ENCODE measurements at regions not wholly inside any gene's neighbourhood (a gene's known extent, or its start where the extent isn't known, plus 50 kb on each side); places are given as distances from the start of the nearest gene placed in this dataset.

DNA sequence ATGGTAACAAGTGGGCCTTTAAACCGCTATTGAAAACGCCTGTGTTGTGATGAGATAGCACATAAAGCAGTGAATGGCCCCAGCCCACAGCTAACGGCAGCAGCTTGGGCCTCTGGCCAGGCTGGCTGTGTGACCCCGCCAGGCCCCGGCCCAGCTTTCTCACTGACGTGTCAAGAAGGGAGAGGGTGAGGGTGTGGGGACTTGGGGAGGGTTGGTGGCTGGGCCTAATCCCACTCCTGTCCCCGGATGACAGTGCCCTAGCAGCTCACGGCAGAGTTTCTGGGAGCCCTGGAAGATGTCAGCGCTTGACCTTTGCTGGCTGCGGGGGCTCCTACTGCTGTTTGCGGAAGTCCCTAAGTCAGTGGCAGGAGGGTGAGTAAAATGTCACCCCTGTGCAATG, 88.9 kb upstream of the SHH start:
- DNase-seq, result no peak

DNA sequence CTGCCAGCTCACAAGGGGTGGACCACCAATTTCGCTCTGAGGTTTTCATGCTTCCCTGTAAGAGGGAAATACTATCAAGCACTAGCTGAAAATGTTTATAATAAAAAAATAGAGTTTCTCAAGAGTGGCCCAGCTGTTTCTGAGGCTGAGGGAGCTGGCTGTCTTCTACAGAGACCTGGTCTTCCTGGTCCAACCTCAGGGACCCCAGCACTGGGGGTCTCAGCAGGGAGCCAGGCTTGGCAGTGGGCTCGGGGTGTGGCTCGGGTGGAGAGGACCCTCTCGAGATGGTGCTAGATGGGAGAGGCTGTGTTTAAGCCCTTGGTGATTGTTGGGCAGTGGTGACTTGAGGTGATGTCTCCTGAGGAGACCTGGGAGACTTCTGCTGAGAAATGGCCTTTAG, 87.3 kb upstream of the SHH start:
- no peak for DNase-seq

DNA sequence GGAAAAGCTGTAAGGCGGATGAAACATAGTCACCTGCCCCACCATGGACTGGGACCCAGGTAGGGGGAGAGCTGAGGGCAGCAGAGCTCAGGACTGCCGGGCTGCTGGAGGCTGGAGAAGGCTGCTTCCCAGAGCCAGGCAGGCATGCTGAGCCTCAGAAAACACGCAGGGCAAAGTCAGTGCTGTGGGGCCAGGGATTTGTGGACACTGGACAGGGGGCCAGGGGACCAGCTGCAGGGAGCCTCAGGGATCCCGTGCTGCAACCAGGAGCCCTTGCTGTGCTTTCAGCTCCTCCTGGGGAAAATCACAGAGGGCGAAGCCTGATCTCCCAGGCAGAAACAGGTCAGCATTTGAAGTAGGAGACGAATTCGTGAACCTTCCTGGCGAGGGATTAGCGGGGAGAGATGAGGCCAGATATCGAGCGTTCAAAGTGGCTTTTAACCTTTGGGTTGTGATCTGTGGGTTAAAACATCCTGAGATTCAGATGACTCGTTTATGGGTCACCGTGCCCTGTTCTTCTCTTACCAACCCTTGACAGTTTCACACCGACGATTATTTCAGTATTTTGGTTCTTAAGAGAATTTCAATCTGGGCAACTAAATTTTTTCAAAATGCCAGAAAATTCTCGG, 85.6 kb upstream of the SHH start:
- no peak for DNase-seq

DNA sequence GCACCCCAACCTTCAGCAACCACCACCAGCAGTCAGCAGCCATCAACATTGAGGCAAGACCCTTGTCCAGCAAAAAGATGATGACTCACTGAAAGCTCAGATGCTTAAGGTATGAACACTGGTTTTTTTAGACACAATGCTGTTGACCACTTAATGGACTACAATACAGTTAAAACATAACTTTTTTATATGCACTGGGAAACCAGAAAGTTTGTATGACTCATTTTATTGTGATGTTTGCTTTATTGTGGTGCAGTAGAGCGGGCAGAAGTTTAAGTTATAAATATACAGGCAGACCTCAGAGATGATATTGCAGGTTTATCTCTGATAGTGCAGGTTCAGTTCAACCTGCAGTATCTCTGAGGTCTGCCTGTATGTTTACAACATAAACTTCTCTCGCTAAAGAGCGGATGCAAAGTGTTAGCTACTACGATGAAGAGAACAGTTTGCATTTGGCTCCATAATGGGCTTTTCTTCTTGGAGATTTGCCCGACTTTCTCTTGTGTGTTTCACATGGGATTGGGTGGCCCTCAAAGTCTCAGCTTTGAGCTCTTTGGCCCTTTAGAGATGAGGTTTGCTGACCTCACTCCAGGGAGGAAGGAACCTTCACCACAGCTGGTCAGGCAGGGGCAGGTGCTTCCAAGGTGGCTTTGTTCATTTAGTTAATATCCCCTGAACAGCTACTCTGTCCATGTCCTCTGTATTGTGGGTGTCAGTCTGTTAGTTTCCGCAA, 84.4 kb upstream of the SHH start:
- DNase-seq, result no peak

GRCh38 chr7:155893664-155894063, 81.4 kb upstream of the SHH start:
- DNase-seq, result no peak

DNA sequence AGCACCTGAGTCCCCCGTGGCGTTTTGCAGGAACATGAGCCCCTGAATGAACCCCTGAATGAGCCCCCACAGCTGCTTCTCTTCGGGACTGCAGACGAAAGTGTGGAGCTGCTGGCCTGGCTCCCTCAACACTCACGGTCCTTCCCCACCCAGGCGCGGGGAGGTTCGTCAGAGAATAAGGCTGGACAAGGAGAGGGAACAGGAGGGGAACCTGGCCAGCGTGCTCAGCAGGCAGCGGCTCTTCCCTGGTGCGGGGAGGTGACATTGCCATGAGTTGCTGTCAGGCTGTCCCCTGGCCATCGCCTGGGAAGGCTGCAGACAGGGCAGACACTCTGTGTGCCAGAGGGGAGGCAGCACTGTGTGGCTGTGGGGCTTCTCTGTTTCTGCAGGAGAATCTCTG, 80.9 kb upstream of the SHH start:
- no peak for DNase-seq

GRCh38 chr7:155889636-155890511, 77.6 kb upstream of the SHH start:
- DNase-seq, result no peak

GRCh38 chr7:155887174-155887525, 74.9 kb upstream of the SHH start:
- DNase-seq, result no peak

DNA sequence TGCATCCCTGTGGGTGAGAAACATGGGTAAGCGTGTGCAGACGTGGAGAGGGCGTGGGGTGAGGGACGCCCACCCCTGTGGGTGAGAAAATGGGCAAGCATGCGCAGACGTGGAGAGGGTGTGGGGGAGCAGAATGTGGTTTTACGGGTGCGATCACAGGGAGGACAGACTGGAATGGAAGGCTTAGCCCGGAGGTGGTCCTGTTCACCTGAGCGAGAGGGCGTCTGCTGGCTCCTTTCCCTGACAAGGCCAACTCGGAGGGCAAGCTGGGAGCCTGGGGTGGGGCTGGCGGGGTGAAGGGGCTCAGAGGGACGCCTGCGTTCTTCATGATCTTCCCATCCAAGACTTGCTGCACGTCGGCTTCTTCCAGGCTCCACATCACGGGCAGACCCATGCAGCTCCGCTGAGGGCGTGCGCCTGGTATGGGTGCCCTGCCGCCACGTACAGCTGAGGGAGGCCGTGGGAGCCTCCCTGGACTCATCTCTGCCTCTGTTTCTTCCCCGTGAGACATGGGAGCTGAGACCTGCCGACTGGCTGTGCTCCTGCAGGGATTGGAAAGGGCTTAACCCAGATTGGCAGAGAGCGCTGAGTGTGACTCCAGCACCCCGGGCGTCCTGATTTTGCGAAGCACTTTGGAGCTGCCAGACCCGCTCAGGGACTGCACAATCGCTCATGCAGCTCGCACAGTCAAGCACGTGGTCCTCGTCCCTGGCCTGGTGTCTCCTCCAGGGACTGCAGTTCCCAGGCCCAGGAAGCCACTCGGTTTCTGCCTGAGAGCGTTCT, 74.3 kb upstream of the SHH start:
- DNase-seq, result no peak

DNA sequence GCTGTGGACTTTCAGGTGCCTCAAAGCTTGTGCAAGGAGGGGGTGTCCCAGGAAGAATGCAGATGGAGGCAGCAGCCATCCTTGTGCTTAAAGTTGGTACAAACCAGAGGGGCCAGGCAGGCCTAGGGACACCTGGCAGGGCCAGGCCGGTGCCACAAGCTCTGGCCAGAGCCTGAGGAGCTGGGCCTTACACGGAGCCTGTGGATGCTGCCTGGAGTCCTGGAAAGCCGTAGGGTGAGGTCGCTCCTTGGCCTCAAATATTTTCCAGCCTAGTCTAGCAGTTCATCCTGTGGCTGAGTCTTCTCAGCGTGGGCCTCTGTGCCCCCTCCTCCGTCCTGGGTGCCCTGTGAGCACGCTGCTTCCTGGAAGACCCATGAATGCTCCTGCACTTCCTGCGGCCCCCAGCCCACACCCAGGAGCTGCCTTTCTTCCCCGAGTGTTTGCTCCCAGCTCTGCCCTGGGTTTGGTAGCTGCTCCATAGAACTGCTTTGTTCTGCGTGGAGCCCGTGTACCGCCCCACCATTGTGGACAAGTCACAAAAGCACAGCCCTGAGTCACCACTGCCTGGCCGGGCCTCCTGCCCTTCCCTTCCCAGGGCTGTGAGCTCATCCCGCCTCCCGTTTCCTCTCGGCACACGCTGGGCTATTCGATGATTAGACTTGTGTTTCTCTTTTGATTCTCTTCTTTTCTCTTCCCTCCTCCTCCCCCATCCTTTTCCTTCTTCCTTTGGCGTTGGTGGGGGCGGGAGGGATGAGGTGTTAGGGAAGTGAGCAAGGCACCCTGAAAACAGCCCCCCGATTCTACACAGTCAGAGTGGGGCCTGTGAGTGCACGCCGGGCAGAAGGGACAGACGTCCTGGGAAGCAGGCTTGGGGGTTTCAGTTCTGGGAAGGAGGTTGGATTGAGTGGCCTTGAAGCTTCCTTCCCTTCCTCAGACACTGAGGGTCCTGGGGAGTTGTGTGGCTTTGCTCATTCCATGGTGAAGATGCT, 73.2 kb upstream of the SHH start:
- no peak for DNase-seq

DNA sequence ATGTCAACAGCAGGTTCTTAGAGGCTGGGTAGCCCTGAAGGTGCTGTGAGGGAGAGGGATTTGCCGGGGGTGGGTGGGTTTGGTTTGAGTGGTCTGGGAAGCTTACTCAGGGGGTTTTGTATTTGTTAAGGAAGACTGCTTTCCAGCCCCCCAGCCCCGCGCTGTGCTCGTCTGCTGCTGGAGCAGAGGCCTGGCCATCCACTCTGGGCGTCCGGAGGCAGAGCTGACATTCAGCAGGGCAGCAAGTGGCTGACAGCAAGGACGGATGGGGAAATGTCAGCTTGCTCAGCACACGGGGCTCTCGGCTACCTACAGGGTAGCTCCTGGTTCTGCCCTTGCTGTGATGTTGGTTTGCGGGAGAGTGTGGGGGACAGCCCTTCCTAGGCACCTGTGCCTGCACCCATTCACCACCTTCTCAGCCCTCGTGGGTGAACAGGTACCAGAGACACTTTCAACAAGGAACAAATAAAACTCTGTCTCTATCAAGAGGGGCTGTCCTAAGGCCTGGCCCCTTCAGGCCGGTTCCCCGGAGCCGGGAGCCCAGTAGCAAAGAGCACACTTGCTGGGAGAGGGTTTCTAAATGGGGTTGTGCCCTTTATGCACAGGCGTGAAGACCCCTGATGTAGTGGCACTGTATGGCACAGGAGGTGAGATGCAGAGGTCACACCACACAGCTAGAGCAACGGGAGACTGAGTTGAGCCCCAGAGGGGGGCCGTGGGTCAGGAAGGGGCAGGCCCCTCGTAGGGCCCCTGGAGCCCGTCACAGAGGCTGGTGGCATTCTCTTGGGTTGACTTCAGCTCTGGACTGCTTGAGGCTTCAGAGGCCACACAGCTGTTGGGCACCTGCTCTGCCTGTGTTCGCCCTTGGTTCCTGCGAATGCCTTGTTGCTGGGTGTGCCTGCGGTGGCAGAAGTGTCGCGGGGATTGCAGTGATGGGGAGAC, 72.2 kb upstream of the SHH start:
- no peak for DNase-seq

DNA sequence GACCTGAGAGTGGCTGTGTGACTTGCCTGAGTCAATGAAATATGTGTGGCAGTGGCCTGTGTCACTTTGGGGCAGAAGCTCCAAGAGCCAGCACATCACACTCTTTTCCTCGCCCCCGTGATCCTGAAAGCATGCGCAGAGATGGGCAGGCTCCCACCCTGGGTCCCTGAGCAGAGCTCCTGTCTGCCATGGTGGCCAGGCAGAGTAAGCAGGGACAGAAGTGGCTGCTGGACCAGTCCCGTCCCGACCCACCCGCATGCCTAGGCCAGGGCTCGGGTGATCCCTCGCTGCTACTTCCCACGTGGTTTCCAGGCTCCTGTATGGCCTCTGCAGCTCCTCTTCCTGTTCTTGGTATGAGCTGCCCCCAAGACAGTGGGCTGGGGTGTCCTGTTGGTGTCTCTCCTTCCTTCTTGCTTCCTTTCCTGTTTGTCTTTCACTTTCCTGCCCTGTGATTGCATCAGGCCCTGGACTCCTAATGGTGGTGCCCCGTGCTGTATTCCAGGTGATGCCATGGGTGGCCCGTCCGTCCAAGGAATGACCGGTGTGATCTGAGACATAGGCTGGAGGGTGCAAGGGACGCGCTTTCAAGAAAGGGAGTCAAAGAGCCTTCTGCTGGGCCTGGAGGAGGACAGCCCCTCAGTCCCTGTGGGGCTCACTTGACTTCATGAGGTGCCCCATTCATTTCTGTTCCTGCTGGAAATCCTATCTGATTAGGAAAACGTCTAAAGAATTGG, 71.4 kb upstream of the SHH start:
- no peak for DNase-seq

GRCh38 chr7:155882596-155882995, 70.3 kb upstream of the SHH start:
- no peak for DNase-seq

DNA sequence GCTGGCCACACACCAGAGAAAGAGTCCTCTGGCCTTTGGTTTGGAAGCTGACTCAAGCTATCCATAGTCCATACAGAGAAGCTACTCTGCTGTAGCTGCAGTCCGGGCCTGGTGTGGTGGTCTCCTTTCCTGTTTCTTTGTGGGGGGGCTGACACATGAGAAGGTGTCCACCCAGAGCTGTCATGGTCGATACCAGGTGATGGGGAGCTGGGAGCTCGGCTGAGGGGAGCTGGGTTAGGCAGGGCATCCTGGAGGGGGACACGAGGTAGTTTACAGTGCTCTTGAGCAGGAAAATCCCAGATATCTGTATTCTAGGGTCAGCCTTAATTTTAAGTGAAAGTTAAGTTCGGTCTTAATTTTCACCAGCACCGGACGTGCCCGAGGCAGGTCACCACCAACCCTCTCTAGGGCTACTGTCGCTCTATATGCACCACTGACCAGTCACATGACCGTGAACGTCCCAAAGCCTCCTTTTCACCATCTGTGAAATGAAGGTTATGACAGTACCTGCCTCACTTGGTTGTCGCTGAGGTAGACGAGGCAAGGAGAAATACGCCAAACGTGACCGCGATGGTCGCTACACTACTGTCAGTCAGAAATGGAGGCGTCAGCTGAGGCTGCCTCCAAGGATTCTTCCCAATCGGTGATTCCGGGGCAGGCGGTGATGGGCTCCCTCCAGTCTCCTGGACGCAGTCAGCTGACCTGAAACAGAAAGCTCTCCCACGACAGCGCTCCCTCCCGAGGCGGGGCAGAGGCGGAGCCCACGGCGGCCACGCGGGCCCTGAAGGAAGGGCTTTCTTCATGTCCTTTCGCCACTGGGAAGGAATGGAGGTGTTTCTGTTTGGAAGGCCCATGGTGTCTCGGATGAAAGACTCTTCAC, 69.4 kb upstream of the SHH start:
- DNase-seq, result no peak

DNA sequence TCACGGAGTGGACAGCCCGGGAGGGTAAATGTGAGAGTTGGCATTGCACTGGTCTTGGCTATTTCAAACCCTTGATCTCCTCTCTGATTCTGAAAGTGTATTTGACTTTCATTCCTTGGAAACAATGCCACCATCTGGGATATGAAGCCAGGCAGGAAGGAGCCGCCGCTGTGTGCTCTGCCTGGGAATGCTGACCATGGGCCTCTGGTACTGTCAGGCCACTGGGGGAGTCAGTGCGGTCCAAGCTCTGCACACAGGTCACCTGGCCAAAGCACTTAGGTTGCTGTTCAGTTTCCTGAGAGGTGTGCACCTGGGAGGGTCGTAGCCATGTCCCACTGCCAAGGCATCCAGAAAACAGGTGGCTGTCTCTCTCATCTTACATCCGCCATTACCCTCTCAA, 68.5 kb upstream of the SHH start:
- no peak for DNase-seq

- DNase-seq, result no peak
These were observed 67.3 kb upstream of the SHH start for GRCh38 chr7:155879592-155879991.

- DNase-seq, result no peak
These were observed 66.4 kb upstream of the SHH start for GRCh38 chr7:155878674-155879073.

GRCh38 chr7:155878250-155878649, 66.0 kb upstream of the SHH start:
- no peak for DNase-seq

DNA sequence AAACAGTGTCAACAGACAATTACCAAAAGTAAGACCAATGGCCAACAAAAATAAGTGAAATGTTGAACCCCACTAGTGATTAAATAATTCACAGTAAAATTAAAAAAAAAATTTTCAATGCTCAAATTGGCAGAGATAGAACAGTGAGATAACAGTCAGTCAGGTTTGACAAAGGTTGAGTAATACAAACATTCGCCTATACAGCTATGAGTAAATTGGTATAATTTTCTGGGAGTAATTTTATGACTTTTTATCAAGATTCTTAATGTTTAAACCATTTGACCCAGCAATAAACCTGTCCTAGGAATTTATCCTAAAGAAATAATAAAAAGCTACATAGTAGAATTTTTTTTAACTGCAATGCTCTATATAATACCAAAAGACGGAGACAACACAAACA, 64.9 kb upstream of the SHH start:
- DNase-seq, result no peak
